HG03521 (cell line): ENCODE measurements at regions not wholly inside any gene's neighbourhood (a gene's known extent, or its start where the extent isn't known, plus 50 kb on each side); places are given as distances from the start of the nearest gene placed in this dataset.
"Not testable (repeated sequence)": the region's sequence is repeated elsewhere in the genome, so short reads cannot be mapped to it uniquely, and the experiment has no call there.

ENCODE experiments used
- ATAC-seq: cut with Tn5 transposase; IDR thresholded peaks from one replicate; pipeline ENCODE4 v1.9.1; 2021; ENCODE audit warnings: mild to moderate bottlenecking, moderate library complexity; ENCODE audit not compliant: unreplicated experiment

DNA sequence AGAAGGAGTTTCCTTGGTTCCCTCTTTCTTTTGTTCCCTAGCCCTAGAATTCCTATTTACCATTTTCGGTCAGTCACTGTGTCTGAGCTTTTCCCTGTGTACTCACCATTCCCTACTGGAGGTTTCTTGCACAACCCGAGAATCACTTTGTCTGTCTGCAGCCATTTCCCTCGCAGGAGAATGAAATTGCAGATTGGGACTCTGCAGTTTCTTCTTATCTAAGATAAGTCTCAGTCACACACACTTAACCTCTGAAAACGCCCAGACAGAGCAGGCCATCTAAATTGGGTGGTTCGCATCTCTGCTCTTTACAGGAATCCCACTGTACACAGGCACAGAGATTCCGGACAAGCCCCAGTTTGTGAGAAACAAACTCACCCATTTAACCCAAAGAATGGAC lies 58.6 kb upstream of the CNTNAP2 start:
- ATAC-seq, result no peak

DNA sequence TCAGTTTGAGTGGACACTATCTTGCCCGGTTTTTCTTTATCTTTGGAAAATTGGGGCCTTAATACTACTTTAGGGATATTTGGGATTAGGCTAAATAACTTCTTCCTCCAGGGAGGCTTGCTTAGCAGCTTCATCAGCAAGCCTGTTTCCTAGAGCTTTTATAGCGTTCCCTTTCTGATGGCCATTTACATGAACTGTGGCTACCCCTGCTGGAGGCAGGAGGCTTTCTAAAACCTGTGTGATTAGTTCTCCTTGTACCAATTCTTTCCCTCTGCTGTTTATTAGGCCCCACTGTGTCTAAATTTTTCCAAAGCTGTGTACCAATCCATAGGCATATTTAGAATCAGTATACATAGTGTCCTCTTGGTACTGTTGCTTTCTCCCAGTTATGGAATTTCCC lies 61.7 kb upstream of the CNTNAP2 start:
- no peak for ATAC-seq

DNA sequence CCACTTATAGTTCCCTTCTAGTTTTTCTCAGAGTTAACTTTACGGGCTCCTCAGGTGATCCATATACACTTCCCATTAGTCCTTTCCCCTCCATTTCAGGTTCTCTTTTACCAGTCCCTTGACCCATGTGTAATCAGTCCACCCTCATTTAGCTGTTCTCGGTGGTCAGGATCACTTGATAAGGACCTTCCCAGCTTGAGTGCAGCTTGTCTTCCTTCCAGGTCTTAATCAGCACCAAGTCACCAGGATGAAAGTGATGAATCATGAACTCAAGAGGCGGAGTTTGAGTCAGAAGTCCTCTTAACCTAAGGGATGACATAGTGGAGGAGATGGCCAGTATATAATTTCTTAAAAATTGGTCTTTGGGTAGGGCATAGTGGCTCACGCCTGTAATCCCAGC lies 63.1 kb upstream of the CNTNAP2 start:
- no peak for ATAC-seq

DNA sequence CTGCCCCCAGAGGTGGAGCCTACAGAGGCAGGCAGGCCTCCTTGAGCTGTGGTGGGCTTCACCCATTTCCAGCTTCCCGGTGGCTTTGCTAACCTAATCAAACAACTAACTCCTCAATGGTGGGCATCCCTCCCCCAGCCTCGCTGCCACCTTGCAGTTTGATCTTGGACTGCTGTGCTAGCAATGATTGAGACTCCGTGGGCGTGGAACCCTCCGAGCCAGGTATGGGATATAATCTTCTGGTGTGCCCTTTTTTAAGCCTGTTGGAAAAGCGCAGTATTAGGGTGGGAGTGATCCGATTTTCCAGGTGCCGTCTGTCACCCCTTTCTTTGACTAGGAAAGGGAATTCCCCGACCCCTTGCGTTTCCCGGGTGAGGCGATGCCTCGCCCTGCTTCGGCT lies 73.3 kb upstream of the CNTNAP2 start:
- not testable (repeated sequence) for ATAC-seq

DNA sequence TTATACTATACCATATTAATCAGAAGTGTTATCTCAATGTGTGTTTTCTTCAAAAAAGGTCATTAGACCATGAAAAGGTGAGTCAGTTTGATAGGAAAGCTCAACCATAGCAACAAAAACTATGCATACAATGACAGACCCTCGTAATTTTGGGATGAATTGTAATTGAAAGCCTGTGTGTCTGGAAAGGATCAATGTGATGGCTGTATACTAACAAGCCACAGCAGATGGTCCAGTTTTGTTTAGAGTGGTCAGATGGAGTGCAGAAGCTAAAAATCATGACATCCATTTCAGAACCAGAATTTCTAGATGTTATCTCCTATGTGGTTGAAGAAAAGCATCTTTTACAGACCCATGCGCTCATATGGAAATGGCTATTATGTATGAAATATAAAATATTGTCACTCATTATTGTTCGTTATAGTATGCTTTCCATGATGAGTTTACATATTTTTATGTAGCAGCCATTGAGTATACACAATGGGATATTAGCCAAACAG lies 88.3 kb upstream of the CNTNAP2 start:
- ATAC-seq, result no peak

DNA sequence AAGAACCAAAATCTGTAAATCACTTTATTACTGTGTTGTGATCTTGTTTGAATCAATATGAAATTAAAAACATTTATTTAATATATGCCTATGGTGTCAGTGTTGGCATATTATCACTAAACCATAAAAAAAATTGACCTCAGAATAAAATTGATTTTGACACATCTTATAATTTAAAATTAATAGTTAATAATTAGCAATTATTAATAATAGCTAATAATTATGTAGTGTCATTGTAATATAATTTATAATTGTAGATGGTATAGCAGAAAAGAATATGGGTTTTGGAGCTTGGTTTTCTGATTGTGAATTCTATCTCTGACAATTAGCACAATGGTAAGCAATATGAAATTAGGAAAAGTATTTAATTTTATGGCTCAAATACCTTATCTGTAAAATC lies 89.4 kb upstream of the CNTNAP2 start:
- ATAC-seq, result no peak

DNA sequence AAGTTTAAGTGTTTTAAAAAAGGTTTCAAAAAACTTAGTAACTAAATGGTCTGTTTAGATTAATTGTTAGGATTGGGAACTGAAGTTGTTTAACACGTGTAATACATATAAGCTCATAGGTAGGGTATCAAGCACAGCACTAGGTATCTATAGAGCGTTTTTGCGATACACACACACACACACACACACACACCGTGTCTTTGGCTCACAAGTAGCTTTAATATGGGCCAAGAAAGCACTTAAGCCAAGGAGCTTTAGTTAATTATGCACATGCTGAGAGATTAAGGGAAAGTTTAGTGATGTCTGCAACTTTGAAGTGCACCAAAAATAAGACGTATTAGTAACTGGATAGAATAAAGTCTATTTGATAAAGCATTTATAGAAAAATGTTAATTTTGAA lies 93.8 kb upstream of the CNTNAP2 start:
- no peak for ATAC-seq

DNA sequence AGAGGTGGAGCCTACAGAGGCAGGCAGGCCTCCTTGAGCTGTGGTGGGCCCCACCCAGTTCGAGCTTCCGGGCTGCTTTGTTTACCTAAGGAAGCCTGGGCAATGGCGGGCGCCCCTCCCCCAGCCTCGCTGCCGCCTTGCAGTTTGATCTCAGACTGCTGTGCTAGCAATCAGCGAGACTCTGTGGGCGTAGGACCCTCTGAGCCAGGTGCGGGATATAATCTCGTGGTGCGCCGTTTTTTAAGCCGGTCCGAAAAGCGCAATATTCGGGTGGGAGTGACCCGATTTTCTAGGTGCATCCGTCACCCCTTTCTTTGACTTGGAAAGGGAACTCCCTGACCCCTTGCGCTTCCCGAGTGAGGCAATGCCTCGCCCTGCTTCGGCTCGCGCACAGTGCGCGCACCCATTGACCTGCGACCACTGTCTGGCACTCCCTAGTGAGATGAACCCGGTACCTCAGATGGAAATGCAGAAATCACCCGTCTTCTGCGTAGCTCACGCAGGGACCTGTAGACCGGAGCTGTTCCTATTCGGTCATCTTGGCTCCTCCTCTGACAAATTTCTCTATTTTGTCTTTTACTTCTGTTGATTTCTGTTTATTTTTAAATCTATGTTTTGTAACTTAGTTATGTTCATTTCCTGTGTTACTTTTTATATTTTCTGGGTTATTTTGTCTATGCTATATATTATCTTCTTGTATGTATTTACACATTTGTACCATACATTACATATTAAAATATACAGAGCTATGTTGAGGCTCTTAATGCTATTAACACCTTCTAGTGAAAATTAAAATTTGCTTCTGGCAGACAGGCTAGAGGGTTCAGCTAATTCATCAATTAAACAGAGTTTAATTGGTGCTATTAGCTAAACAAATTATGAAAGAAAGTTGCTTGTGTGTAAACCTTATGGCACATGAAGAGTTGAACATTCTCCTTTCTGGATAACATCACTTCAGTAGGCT lies 97.3 kb upstream of the CNTNAP2 start:
- ATAC-seq, result not testable (repeated sequence)

DNA sequence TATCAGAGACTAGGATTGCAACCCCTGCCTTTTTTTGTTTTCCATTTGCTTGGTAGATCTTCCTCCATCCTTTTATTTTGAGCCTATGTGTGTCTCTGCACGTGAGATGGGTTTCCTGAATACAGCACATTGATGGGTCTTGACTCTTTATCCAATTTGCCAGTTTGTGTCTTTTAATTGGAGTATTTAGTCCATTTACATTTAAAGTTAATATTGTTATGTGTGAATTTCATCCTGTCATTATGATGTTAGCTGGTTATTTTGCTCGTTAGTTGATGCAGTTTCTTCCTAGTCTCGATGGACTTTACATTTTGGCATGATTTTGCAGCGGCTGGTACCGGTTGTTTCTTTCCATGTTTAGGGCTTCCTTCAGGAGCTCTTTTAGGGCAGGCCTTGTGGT lies 99.2 kb upstream of the CNTNAP2 start:
- ATAC-seq, result not testable (repeated sequence)

DNA sequence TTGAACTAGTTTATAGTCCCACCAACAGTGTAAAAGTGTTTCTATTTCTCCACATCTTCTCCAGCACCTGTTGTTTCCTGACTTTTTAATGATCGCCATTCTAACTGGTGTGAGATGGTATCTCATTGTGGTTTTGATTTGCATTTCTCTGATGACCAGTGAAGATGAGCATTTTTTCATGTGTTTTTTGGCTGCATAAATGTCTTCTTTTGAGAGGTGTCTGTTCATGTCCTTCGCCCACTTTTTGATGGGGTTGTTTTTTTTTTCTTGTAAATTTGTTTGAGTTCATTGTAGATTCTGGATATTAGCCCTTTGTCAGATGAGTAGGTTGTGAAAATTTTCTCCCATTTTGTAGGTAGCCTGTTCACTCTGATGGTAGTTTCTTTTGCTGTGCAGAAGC lies 102.4 kb upstream of the CNTNAP2 start:
- ATAC-seq, result not testable (repeated sequence)

DNA sequence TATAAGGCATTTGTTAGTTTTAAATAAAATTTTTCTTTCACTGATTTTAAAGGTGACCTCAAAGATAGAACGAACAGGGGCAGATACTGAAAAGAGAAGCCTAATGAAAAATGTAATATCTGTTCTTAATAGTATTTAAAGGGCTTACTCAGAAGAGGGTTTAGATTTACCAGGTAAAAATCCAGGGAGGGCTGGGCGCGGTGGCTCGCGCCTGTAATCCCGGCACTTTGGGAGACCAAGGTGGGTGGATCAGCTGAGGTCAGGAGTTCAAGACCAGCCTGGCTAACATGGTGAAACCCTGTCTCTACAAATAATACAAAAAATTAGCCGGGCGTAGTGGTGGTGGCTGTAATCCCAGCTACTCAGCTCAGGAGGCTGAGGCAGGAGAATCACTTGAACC lies 108.3 kb upstream of the CNTNAP2 start:
- ATAC-seq, result no peak

DNA sequence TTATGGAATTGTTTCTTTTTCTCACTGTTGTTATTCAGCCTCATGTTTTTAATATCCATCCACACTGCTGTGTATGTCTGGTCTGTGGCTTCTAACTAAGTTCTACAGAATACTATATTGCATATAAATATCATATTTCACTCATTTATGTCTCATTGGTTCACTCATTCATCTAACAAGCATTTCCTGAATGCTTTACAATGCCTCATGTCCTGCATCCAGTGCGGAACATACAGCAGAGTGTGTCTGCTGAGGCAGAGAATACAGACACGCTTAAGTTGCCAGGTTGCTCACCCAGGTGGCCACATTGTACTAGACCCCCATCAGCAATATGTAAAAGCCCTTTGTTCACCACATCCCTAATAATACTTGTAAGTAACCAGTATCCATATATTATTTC lies 111.8 kb upstream of the CNTNAP2 start:
- no peak for ATAC-seq

DNA sequence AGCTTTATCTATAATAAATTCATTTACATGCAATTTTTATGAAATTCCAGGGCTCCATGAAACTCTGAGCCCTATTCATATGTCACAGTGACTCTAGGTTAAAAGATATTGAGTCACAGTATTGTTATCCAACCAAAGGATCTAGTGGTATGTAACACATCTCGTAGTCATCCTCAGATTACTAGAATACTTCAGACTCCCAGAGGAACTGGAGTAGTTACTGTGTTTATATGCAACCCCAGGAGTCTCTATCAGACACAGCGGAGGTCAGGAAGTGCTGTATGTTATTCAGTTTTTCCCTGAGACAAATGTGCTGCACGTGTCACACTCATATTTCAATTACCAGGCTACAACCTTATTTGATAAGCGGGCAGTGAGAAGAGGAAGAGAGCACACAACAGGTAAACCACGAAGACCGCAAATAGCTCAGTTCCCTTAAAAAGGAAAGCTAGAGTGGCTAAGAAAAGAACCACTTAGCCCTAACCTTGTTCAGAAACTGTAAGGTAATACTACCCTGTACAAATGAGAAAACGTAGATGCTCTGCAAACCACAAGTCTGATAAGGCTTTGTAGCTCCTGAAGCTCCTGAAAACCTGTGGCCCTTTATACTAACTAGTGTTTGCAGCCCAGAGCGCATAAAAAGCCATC lies 114.0 kb upstream of the CNTNAP2 start:
- ATAC-seq, result peak; percentile 65

DNA sequence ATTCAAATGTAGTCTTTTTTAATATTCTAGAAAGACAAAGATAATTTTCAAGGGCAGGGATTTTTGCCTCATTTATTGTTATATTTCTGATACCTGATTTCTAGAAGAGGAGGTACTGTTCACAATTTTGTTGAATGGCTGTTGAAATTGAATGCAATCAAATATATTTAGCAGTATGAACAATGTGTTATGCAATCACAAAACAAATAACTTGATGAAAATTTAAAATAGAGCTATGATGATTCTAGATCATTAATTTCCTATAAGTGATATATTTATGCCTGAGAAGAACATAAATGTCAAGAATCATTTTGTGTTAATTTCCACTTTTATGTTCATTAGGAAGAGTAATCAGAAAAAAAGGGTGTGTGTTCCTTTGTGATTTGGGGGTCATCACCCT lies 114.6 kb upstream of the CNTNAP2 start:
- no peak for ATAC-seq

DNA sequence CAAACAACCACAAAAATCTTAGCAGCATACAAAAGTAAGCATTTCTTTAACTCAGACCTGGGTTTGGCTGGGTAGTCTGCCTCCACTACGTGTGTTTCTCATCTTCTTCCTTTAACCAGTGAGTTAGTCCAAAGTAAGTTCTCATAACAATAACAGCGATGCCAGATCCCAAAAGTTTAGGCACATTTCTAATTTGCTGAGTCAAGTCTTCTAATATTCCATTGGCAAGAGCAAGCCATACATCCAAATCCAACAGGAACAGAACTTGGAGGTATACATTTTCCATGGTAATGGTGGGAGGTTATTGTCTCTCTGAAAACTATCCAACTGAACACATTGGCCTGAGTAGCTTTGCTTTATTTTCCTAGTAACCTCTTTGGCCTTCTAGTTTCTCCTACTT lies 115.7 kb upstream of the CNTNAP2 start:
- no peak for ATAC-seq

DNA sequence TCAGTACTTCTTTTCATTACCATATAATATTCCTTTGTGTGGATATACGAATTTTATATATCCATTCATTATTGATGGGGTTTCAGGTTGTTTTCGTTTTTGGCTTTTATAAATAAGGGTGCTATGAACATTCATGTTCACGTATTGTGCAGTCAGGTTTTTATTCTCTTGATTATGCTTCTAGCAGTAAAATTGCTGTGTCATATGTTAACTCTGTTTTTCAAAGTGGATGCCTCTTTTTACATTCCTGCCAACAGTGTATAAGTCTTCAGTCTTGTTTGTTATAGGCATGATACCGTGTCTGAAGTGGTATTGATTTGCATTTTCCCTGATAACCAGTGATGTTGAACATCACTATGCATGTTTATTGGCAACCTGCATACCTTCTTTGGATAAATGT lies 127.1 kb upstream of the CNTNAP2 start:
- ATAC-seq, result no peak

DNA sequence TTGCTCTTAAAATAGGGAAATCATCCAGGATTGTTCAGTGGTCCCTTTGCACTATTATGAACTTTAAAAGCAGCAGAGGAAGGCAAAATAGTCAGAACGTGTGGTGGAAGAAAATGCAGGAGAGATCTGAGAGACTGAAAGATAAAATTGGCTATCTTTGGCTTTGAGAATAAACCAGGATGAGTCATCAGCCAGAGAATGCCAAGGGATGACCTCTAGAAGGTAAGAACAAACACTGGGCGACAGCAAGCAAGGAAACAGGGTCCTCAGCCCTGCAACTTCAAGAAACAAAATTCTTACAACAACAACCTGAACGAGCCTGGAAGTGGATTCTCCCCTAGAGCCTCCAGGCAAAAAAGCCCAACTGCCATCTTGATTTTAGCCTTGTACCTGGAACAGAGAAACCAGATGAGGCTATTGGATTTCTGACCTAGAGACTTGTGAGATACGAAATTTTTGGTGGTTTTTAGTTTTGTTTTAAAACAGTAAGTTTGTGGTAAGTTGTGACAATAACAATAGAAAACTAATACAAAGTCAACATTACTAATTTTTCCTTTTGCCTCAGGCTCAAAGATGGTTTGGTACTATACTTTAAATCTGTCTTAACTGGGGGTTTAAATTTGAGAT lies 130.2 kb upstream of the CNTNAP2 start:
- ATAC-seq, result no peak

DNA sequence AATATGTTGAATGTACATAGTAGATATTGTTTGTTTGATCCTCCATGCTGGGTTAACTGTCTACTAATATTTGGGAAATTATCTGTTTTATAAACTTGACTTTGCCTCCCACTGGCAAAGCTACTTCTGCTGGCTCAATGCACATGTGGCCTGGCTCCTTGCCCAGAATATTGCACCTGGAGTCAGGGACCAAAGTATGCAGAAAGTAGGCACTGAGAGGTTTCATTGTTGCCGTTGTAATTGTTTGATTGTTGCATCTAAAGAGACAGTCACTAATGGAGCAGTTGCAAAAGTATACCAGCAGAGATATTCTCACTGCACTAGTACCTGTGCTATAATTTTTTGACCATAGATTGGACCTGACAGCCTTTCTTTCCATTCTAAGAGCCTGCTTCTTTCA lies 137.8 kb upstream of the CNTNAP2 start:
- no peak for ATAC-seq

DNA sequence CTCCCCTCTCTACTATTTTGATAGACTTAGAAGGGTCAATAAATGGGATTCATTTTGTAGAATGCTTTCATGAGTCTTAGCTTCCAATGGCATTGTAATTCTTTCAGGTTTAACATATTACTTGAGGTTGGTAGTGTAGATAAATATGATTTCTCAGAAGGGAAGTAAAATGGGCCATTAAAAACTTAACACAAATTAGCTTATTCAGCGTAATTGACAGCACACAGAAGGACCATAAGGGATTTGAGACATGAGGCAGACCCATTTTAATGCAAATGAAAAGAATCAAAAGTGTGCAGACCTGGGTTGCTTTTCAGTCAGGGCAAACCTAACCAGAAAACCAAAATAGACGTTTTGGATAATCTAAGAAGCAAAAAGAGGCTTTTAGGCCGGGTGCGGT lies 156.6 kb upstream of the CNTNAP2 start:
- no peak for ATAC-seq

DNA sequence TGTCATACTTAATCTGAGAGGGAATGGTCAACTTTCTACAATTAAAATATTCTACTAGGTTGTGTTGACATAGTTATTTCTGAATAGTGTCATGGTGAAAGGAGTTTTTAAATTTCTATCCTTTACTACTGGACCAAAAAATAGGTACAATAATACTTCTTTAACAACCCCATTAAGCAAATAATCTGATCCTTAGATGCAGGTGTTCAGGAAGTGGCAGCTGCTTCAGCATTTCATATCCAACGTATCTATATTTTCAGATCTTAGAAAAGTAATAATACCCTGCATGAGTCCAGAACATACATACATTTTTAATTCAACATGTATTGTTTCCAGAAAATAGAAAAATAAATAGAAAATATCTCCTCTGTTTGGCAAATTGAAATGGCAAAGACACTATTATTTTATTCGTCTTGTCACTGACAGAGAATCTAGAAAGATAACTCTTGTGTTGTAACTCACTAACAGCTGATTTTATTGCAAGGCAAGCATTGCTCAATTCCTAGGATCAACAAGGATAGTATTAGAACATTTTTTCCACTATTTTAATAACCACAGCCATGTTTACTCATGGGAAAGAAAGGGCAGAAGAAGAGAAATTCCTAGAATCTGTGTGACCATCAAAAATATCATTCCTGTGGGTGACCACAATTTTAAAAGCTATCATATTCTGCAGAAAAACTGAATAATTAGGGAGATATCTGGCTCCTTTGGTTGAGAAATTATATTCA lies 159.3 kb upstream of the CNTNAP2 start:
- no peak for ATAC-seq

DNA sequence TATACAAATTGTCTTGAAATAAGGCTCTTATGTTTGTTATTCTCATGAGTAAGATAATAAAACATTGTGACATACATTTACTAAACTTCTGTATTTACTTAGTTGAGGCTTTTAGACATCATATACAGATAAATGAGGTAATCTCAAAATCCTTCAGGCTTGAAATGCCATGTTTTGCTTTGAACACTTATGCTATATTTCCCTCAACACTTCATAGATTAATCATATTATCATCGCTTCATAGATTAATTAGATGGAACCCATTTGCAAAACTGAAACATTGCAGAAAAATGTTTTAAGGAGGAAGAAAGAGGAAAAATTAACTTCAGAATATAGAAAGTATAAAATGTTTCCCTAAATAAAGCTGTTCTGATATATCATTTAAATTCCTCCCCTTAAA lies 165.0 kb upstream of the CNTNAP2 start:
- ATAC-seq, result no peak
